ENCODE measurements at regions not wholly inside any gene's neighbourhood (a gene's known extent, or its start where the extent isn't known, plus 50 kb on each side); places are given as distances from the start of the nearest gene placed in this dataset.

DNA sequence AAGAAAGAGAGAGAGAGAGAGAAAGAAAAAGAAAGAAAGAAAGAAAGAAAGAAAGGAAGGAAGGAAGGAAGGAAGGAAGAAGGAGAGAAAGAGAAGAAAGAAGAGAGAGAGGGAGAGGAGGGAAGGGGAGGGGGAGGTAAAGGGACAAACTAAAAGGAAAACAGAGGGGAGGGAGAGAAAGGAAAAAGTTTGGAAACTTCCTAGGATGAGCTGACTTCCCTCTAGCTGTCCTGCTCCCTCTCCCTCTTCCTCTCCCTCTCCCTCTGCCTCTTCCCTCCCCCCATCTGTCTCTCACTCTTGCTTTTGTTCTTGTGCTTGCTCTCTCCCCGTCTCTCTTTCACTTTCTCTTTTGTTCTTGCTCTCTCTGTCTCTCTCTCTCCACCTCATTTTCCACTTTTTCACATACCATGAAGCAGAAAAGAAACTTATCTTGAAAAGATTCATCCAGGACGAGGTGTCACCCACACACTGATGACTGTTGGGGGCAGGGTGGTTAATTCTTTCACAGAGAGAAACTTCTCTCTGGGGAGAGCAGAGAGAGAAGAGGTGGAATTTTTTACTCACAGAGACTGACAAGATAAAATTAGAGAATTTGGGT, 56.4 kb upstream of the DUSP22 start (continued):
- TF ChIP-seq, protein P1, sequence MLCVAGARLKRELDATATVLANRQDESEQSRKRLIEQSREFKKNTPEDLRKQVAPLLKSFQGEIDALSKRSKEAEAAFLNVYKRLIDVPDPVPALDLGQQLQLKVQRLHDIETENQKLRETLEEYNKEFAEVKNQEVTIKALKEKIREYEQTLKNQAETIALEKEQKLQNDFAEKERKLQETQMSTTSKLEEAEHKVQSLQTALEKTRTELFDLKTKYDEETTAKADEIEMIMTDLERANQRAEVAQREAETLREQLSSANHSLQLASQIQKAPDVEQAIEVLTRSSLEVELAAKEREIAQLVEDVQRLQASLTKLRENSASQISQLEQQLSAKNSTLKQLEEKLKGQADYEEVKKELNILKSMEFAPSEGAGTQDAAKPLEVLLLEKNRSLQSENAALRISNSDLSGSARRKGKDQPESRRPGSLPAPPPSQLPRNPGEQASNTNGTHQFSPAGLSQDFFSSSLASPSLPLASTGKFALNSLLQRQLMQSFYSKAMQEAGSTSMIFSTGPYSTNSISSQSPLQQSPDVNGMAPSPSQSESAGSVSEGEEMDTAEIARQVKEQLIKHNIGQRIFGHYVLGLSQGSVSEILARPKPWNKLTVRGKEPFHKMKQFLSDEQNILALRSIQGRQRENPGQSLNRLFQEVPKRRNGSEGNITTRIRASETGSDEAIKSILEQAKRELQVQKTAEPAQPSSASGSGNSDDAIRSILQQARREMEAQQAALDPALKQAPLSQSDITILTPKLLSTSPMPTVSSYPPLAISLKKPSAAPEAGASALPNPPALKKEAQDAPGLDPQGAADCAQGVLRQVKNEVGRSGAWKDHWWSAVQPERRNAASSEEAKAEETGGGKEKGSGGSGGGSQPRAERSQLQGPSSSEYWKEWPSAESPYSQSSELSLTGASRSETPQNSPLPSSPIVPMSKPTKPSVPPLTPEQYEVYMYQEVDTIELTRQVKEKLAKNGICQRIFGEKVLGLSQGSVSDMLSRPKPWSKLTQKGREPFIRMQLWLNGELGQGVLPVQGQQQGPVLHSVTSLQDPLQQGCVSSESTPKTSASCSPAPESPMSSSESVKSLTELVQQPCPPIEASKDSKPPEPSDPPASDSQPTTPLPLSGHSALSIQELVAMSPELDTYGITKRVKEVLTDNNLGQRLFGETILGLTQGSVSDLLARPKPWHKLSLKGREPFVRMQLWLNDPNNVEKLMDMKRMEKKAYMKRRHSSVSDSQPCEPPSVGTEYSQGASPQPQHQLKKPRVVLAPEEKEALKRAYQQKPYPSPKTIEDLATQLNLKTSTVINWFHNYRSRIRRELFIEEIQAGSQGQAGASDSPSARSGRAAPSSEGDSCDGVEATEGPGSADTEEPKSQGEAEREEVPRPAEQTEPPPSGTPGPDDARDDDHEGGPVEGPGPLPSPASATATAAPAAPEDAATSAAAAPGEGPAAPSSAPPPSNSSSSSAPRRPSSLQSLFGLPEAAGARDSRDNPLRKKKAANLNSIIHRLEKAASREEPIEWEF (IDR thresholded peaks at IDR 0.05; ENCODE audit: insufficient replicate concordance, low read depth, low read length), result peak; percentile 34
- TF ChIP-seq BCL11A (IDR thresholded peaks at IDR 0.05; ENCODE audit: low read depth, low read length) (peak; percentile 31; the same call in 1 of the 2 replicates), JUNB (IDR thresholded peaks at IDR 0.05) (peak; percentile 72), IKZF1 (conservative IDR thresholded peaks at IDR 0.05) (peak; percentile 94), TCF7 (IDR thresholded peaks at IDR 0.05; ENCODE audit: borderline replicate concordance) (peak; percentile 60; the same call in 1 of the 2 replicates), CBFB (IDR thresholded peaks at IDR 0.05; ENCODE audit: low read depth) (0 out of 2 replicates have a peak, but pooled peaks have one; percentile 7), CBX5 (IDR thresholded peaks at IDR 0.05; ENCODE audit: low read depth) (no peak), RCOR1 (conservative IDR thresholded peaks at IDR 0.05; ENCODE audit: low read depth, low read length) (0 out of 2 replicates have a peak, but pooled peaks have one; percentile 58), MEF2A (IDR thresholded peaks at IDR 0.05; ENCODE audit: insufficient read depth, low read depth, low read length) (peak; percentile 63; the same call in 1 of the 2 replicates), RAD51 (IDR thresholded peaks at IDR 0.05) (peak; percentile 60; the same call in 1 of the 2 replicates), CREM (IDR thresholded peaks at IDR 0.05; ENCODE audit: low read depth) (peak; percentile 53; the same call in 1 of the 2 replicates), MYC (IDR thresholded peaks at IDR 0.05; ENCODE audit: insufficient read depth, insufficient read length, insufficient replicate concordance, low read length, severe bottlenecking) (no peak)
- TF ChIP-seq, protein P2, sequence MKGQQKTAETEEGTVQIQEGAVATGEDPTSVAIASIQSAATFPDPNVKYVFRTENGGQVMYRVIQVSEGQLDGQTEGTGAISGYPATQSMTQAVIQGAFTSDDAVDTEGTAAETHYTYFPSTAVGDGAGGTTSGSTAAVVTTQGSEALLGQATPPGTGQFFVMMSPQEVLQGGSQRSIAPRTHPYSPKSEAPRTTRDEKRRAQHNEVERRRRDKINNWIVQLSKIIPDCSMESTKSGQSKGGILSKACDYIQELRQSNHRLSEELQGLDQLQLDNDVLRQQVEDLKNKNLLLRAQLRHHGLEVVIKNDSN (IDR thresholded peaks at IDR 0.05; ENCODE audit: borderline replicate concordance, extremely low read length, insufficient read depth, low read depth, low read length), result no peak
- TF ChIP-seq, protein P3, sequence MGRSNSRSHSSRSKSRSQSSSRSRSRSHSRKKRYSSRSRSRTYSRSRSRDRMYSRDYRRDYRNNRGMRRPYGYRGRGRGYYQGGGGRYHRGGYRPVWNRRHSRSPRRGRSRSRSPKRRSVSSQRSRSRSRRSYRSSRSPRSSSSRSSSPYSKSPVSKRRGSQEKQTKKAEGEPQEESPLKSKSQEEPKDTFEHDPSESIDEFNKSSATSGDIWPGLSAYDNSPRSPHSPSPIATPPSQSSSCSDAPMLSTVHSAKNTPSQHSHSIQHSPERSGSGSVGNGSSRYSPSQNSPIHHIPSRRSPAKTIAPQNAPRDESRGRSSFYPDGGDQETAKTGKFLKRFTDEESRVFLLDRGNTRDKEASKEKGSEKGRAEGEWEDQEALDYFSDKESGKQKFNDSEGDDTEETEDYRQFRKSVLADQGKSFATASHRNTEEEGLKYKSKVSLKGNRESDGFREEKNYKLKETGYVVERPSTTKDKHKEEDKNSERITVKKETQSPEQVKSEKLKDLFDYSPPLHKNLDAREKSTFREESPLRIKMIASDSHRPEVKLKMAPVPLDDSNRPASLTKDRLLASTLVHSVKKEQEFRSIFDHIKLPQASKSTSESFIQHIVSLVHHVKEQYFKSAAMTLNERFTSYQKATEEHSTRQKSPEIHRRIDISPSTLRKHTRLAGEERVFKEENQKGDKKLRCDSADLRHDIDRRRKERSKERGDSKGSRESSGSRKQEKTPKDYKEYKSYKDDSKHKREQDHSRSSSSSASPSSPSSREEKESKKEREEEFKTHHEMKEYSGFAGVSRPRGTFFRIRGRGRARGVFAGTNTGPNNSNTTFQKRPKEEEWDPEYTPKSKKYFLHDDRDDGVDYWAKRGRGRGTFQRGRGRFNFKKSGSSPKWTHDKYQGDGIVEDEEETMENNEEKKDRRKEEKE (IDR thresholded peaks at IDR 0.05), result no peak
- TF ChIP-seq, protein P4, sequence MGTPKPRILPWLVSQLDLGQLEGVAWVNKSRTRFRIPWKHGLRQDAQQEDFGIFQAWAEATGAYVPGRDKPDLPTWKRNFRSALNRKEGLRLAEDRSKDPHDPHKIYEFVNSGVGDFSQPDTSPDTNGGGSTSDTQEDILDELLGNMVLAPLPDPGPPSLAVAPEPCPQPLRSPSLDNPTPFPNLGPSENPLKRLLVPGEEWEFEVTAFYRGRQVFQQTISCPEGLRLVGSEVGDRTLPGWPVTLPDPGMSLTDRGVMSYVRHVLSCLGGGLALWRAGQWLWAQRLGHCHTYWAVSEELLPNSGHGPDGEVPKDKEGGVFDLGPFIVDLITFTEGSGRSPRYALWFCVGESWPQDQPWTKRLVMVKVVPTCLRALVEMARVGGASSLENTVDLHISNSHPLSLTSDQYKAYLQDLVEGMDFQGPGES (IDR thresholded peaks at IDR 0.05), result no peak
